ENCODE measurements at regions not wholly inside any gene's neighbourhood (a gene's known extent, or its start where the extent isn't known, plus 50 kb on each side); places are given as distances from the start of the nearest gene placed in this dataset.

DNA sequence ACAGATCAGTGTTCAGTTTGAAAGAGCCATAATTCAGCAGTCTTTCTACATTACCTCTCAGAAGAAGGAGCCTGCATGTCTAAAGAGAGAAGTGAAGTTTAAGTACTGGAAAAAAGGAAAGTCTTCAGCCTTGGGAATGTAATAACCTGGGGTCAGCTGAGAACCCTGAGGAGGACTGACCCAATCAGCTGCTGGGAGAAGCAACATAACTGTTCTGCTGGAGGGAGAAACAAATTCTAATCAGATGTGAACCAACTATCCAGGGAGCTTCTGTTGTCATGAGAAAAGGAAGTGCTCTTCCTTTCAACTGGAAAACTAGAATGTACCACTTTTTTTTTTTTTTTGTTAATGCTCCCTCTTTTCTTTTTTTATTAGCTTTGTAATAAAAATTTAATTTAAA, 64.5 kb upstream of the PDE5A start:
- H3K27ac ChIP-seq (ENCODE audit: low read depth in 1 of 2, low read length in 1 of 2) = peak overlapping the region in 1 of 2 donors; percentile 16
- TF ChIP-seq CTCF (IDR thresholded peaks at IDR 0.05; ENCODE audit: control extremely low read depth, extremely low read depth) = no peak
- H3K9me3 ChIP-seq (ENCODE audit: control insufficient read depth in 4 of 4, insufficient read depth in 3 of 4, low read length in 3 of 4) = no peaks in the 10 kb centered on the region
- no peaks in the 10 kb centered on the region for H3K36me3 ChIP-seq (ENCODE audit: control insufficient read depth in 4 of 4, insufficient read depth in 4 of 4, low read length in 4 of 4)
- DNase-seq (peak in 2 of 3 donors; percentile 26 to 43), ATAC-seq (ENCODE audit: insufficient read depth, low FRiP score) (no peak)
- no peak overlapping the region for H3K9ac ChIP-seq (ENCODE audit: insufficient read depth in 1 of 2, low read length in 2 of 2)
- no peaks in the 10 kb centered on the region for H3K4me1 ChIP-seq (ENCODE audit: control insufficient read depth in 5 of 5, insufficient read depth in 5 of 5, low read length in 5 of 5)
- H3K27me3 ChIP-seq (ENCODE audit: control insufficient read depth in 3 of 3, insufficient read depth in 3 of 3, low read length in 2 of 3) = no peaks in the 10 kb centered on the region
- no peak overlapping the region for H3K4me3 ChIP-seq

- Histone ChIP-seq H3K9ac (ENCODE audit: insufficient read depth in 1 of 2, low read length in 2 of 2) (no peak overlapping the region), H3K36me3 (ENCODE audit: control insufficient read depth in 4 of 4, insufficient read depth in 4 of 4, low read length in 4 of 4) (no peaks in the 10 kb centered on the region), H3K9me3 (ENCODE audit: control insufficient read depth in 4 of 4, insufficient read depth in 3 of 4, low read length in 3 of 4) (no peaks in the 10 kb centered on the region), H3K4me1 (ENCODE audit: control insufficient read depth in 5 of 5, insufficient read depth in 5 of 5, low read length in 5 of 5) (no peaks in the 10 kb centered on the region), H3K27ac (ENCODE audit: low read depth in 1 of 2, low read length in 1 of 2) (no peak overlapping the region), H3K4me3 (no peak overlapping the region), H3K27me3 (ENCODE audit: control insufficient read depth in 3 of 3, insufficient read depth in 3 of 3, low read length in 2 of 3) (no peaks in the 10 kb centered on the region)
- DNase-seq (no peak), ATAC-seq (ENCODE audit: insufficient read depth, low FRiP score) (no peak)
- 73 to 87% methylated on average over 1 of the region's 1 CpG for WGBS, 2 donors
- TF ChIP-seq CTCF (IDR thresholded peaks at IDR 0.05; ENCODE audit: control extremely low read depth, extremely low read depth) = no peak
Measured at GRCh38 chr4:119692001-119692400, 63.4 kb upstream of the PDE5A start.

DNA sequence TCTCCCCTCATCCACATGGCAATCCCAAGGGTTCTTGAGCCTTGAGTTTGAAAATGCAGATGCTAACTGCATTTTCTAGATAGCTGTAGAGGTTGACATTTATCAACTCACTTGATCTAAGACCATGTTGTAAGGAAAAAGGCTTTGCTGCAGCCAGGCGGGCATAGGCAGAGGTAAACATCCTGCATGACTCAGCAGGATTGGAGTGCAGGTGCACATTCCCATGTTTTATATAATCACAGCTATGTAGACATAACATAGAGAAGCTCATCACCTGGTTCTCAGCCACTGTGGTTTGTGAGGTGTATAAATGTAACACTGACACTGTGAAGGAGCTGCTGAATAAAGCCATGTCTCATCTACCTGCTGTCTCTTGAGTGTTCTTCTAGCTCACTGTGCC, 62.3 kb upstream of the PDE5A start:
- no peak overlapping the region for H3K9ac ChIP-seq (ENCODE audit: insufficient read depth in 1 of 2, low read length in 2 of 2)
- H3K9me3 ChIP-seq (ENCODE audit: control insufficient read depth in 4 of 4, insufficient read depth in 3 of 4, low read length in 3 of 4) = no peaks in the 10 kb centered on the region
- 53 to 59% methylated on average over 1 of the region's 1 CpG for WGBS, 2 donors
- no peak overlapping the region for H3K4me3 ChIP-seq
- H3K4me1 ChIP-seq (ENCODE audit: control insufficient read depth in 5 of 5, insufficient read depth in 5 of 5, low read length in 5 of 5) = no peaks in the 10 kb centered on the region
- no peak overlapping the region for H3K27ac ChIP-seq (ENCODE audit: low read depth in 1 of 2, low read length in 1 of 2)
- DNase-seq (peak in 1 of 3 donors; percentile 20), ATAC-seq (ENCODE audit: insufficient read depth, low FRiP score) (no peak)
- no peaks in the 10 kb centered on the region for H3K36me3 ChIP-seq (ENCODE audit: control insufficient read depth in 4 of 4, insufficient read depth in 4 of 4, low read length in 4 of 4)
- no peaks in the 10 kb centered on the region for H3K27me3 ChIP-seq (ENCODE audit: control insufficient read depth in 3 of 3, insufficient read depth in 3 of 3, low read length in 2 of 3)
- TF ChIP-seq CTCF (IDR thresholded peaks at IDR 0.05; ENCODE audit: control extremely low read depth, extremely low read depth) = no peak

- DNase-seq (peak in 2 of 3 donors; percentile 30 to 60), ATAC-seq (ENCODE audit: insufficient read depth, low FRiP score) (no peak)
- WGBS, 2 donors = 82 to 87% methylated on average over 1 of the region's 1 CpG
Measured at GRCh38 chr4:119688446-119688845, 59.8 kb upstream of the PDE5A start.

More at GRCh38 chr4:119688446-119688845, 59.8 kb upstream of the PDE5A start:
- TF ChIP-seq CTCF (IDR thresholded peaks at IDR 0.05; ENCODE audit: control extremely low read depth, extremely low read depth) = no peak
- peaks cover 0 to 11% (median 4%) of the 10 kb centered on the region in 5 donors for H3K4me1 ChIP-seq (ENCODE audit: control insufficient read depth in 5 of 5, insufficient read depth in 5 of 5, low read length in 5 of 5)
- no peaks in the 10 kb centered on the region for H3K36me3 ChIP-seq (ENCODE audit: control insufficient read depth in 4 of 4, insufficient read depth in 4 of 4, low read length in 4 of 4)
- H3K4me3 ChIP-seq = no peak overlapping the region
- H3K27me3 ChIP-seq (ENCODE audit: control insufficient read depth in 3 of 3, insufficient read depth in 3 of 3, low read length in 2 of 3) = no peaks in the 10 kb centered on the region
- H3K27ac ChIP-seq (ENCODE audit: low read depth in 1 of 2, low read length in 1 of 2) = no peak overlapping the region
- no peak overlapping the region for H3K9ac ChIP-seq (ENCODE audit: insufficient read depth in 1 of 2, low read length in 2 of 2)
- no peaks in the 10 kb centered on the region for H3K9me3 ChIP-seq (ENCODE audit: control insufficient read depth in 4 of 4, insufficient read depth in 3 of 4, low read length in 3 of 4)
